ENCODE measurements at regions not wholly inside any gene's neighbourhood (a gene's known extent, or its start where the extent isn't known, plus 50 kb on each side); places are given as distances from the start of the nearest gene placed in this dataset.
"Not testable (repeated sequence)": the region's sequence is repeated elsewhere in the genome, so short reads cannot be mapped to it uniquely, and the experiment has no call there.

- no peaks in the 10 kb centered on the region for H3K9me3 Mint-ChIP-seq
- H3K4me3 Mint-ChIP-seq = no peak overlapping the region
Measured at GRCh38 chr16:85242140-85242539, 129.9 kb upstream of the CIBAR2 start.

GRCh38 chr16:85243308-85243707 lies 131.0 kb upstream of the CIBAR2 start:
- Mint-ChIP-seq H3K4me3 (no peak overlapping the region), H3K4me1 (peaks cover 53% of the 10 kb centered on the region), H3K27ac (no peak overlapping the region), H3K36me3 (ENCODE audit: low read depth) (no peaks in the 10 kb centered on the region), H3K9me3 (no peaks in the 10 kb centered on the region), H3K27me3 (ENCODE audit: low read depth, poor library complexity) (peaks cover 11% of the 10 kb centered on the region)
- TF ChIP-seq CTCF (IDR thresholded peaks at IDR 0.05) = no peak
- no peak for DNase-seq

More at GRCh38 chr16:85242140-85242539, 129.9 kb upstream of the CIBAR2 start:
- no peak for TF ChIP-seq CTCF (IDR thresholded peaks at IDR 0.05)
- DNase-seq = no peak
- Mint-ChIP-seq H3K4me1 (peaks cover 53% of the 10 kb centered on the region), H3K27me3 (ENCODE audit: low read depth, poor library complexity) (peaks cover 11% of the 10 kb centered on the region), H3K36me3 (ENCODE audit: low read depth) (no peaks in the 10 kb centered on the region), H3K27ac (no peak overlapping the region)

- Mint-ChIP-seq H3K4me1 (peaks cover 56% of the 10 kb centered on the region), H3K27me3 (ENCODE audit: low read depth, poor library complexity) (peaks cover 11% of the 10 kb centered on the region)
- DNase-seq; H3K36me3 Mint-ChIP-seq (ENCODE audit: low read depth); H3K9me3 Mint-ChIP-seq; H3K4me3 Mint-ChIP-seq; H3K27ac Mint-ChIP-seq: not testable (repeated sequence)
Measured at GRCh38 chr16:85244452-85244851, 132.2 kb upstream of the CIBAR2 start.

GRCh38 chr16:85245307-85246172 lies 133.3 kb upstream of the CIBAR2 start:
- TF ChIP-seq CTCF (IDR thresholded peaks at IDR 0.05) = peak; percentile 68
- H3K4me3 Mint-ChIP-seq = peak overlapping the region; percentile 52
- peak overlapping the region; percentile 69 for H3K27ac Mint-ChIP-seq
- H3K27me3 Mint-ChIP-seq (ENCODE audit: low read depth, poor library complexity) = peaks cover 11% of the 10 kb centered on the region
- H3K36me3 Mint-ChIP-seq (ENCODE audit: low read depth) = no peaks in the 10 kb centered on the region
- DNase-seq = peak; percentile 74
- peaks cover 46% of the 10 kb centered on the region for H3K4me1 Mint-ChIP-seq
- no peaks in the 10 kb centered on the region for H3K9me3 Mint-ChIP-seq

GRCh38 chr16:85246473-85246872 lies 134.2 kb upstream of the CIBAR2 start:
- DNase-seq = peak; percentile 44
- Mint-ChIP-seq H3K4me1 (peaks cover 41% of the 10 kb centered on the region), H3K27me3 (ENCODE audit: low read depth, poor library complexity) (peaks cover 14% of the 10 kb centered on the region), H3K4me3 (no peak overlapping the region), H3K9me3 (no peaks in the 10 kb centered on the region), H3K36me3 (ENCODE audit: low read depth) (no peaks in the 10 kb centered on the region), H3K27ac (peak overlapping the region; percentile 97)
- no peak for TF ChIP-seq CTCF (IDR thresholded peaks at IDR 0.05)

- Mint-ChIP-seq H3K4me3 (peak overlapping the region; percentile 58), H3K4me1 (peaks cover 41% of the 10 kb centered on the region), H3K9me3 (no peaks in the 10 kb centered on the region), H3K36me3 (ENCODE audit: low read depth) (no peaks in the 10 kb centered on the region), H3K27me3 (ENCODE audit: low read depth, poor library complexity) (peaks cover 11% of the 10 kb centered on the region), H3K27ac (peak overlapping the region; percentile 47)
- no peak for TF ChIP-seq CTCF (IDR thresholded peaks at IDR 0.05)
- no peak for DNase-seq
Measured at GRCh38 chr16:85246973-85247372, 134.7 kb upstream of the CIBAR2 start.

Measured in nephron progenitor cell (in vitro differentiated cells).